Aorta (tissue), 5 donors: ENCODE measurements at regions not wholly inside any gene's neighbourhood (a gene's known extent, or its start where the extent isn't known, plus 50 kb on each side); places are given as distances from the start of the nearest gene placed in this dataset.
A peak's percentile ranks its signal among the peaks of the same experiment; 100 is the strongest.

Experiments used
- ATAC-seq: fragments of 200-7000 bp; cut with Tn5 transposase; one replicate; pipeline ENCODE4 v1.9.1; 2022; ENCODE audit warnings: moderate library complexity; ENCODE audit not compliant: low FRiP score
- DNase-seq, 2 donors: peaks; one replicate each; pipeline ENCODE4 v3.0.0-alpha.2; 2020
- H3K27ac ChIP-seq, 2 donors: one replicate each; pipeline ENCODE4 v1.5.1; 2013; ENCODE audit warnings: low read length in 2 of 2, mild to moderate bottlenecking in 2 of 2, moderate library complexity in 2 of 2, control low read depth in 1 of 2, inconsistent platforms in 1 of 2, low read depth in 1 of 2
- H3K27me3 ChIP-seq, 2 donors: one replicate each; pipeline ENCODE4 v1.6.1; 2013; ENCODE audit warnings: control low read depth in 1 of 2, low read length in 1 of 2, mild to moderate bottlenecking in 1 of 2, moderate library complexity in 1 of 2; ENCODE audit not compliant: insufficient read depth in 2 of 2, control insufficient read depth in 1 of 2
- H3K36me3 ChIP-seq, 2 donors: one replicate each; pipeline ENCODE4 v1.6.1; 2013; ENCODE audit warnings: control low read depth in 1 of 2, low read length in 1 of 2, mild to moderate bottlenecking in 1 of 2; ENCODE audit not compliant: insufficient read depth in 2 of 2, control insufficient read depth in 1 of 2
- H3K4me1 ChIP-seq, 2 donors: one replicate each; pipeline ENCODE4 v1.6.1; 2013; ENCODE audit warnings: low read length in 2 of 2, control low read depth in 1 of 2, mild to moderate bottlenecking in 1 of 2, moderate library complexity in 1 of 2; ENCODE audit not compliant: insufficient read depth in 2 of 2, control insufficient read depth in 1 of 2
- H3K4me3 ChIP-seq, 2 donors: one replicate each; pipeline ENCODE4 v1.5.1; 2013; ENCODE audit warnings: low read length in 2 of 2, control low read depth in 1 of 2, mild to moderate bottlenecking in 1 of 2
- H3K9me3 ChIP-seq: one replicate; pipeline ENCODE4 v1.6.1; 2013; ENCODE audit warnings: mild to moderate bottlenecking, low read length; ENCODE audit not compliant: control insufficient read depth
- WGBS, 2 donors: extraction: QIAGEN DNeasy Blood & Tissue Kit; methylation state at CpG; one replicate each; pipeline ENCODE4 v1.1.7; 2013; 5-methylcytosine and 5-hydroxymethylcytosine counted together
- intact Hi-C, 2 donors: fragments of 100-400 bp; cut with DNase I; formaldehyde crosslinking; loops; one replicate each; pipeline versions ENCODE4 v1.14.2 to v1.15.0; 2022
- donor health status: healthy with polysubstance abuse.
- donor health status: Bipolar disorder and iron deficiency.
- donor health status: DM: no; HTN: no; CAD: no.
- donor health status: DM: no; HTN: no; CAD: no.
- donor health status: DM: yes; HTN: yes; CAD: no.

DNA sequence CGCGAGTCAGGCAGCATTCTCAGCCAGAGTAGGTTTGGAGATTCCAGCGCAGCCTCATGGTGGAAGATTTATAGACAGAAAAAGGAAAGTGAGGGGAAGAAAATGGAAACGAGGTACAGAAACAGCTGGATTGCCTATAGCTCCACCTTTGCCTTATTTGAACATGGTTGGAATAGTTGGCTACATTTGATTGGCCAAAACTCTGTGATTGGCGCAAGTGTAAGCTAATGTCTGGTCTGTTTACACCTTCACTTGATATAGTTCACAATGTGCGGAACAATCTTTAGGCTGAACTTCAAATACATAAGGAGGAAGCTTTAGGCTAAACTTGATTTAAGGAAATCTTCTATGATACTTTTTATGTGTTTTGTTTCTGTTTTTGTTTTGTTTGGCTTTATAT is 1191.9 kb downstream of the NSUN3 start:
- peaks cover 2% of the 10 kb centered on the region for H3K9me3 ChIP-seq
- DNase-seq, result no peak
- intact Hi-C loops, result no loop called here
- no peak overlapping the region for H3K27ac ChIP-seq
- H3K4me3 ChIP-seq, result no peak overlapping the region
- ATAC-seq, result no peak
- 86% methylated on average over 6 of the region's 6 CpGs for WGBS, 2 donors
- no peaks in the 10 kb centered on the region for H3K4me1 ChIP-seq
- H3K36me3 ChIP-seq, result no peaks in the 10 kb centered on the region
- H3K27me3 ChIP-seq, result no peaks in the 10 kb centered on the region

DNA sequence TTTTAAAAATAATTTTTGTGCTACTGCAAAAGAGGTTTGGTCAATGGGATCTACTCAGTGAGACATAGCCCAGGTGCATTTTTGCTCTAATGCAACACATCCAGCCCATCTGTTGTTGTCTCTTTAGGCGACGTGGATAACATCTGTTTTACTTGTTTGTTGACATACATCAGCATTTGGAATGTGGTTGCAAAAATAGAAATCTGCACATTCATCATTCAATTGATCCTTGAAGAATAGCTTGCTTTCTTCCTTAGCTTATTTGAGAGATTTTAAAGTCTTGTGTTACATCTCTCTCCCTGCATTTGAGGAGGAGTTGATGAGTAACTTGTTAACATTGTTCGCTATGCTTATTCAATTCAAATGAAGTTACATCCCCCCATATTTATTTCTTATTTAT is 1202.3 kb downstream of the NSUN3 start:
- Histone ChIP-seq H3K27me3 (no peaks in the 10 kb centered on the region), H3K4me3 (no peak overlapping the region), H3K9me3 (peaks cover 2% of the 10 kb centered on the region), H3K36me3 (no peaks in the 10 kb centered on the region), H3K27ac (no peak overlapping the region), H3K4me1 (no peaks in the 10 kb centered on the region)
- 43 to 53% methylated on average over 3 of the region's 3 CpGs for WGBS, 2 donors
- ATAC-seq (no peak), DNase-seq (no peak)
- intact Hi-C loops, result no loop called here

DNA sequence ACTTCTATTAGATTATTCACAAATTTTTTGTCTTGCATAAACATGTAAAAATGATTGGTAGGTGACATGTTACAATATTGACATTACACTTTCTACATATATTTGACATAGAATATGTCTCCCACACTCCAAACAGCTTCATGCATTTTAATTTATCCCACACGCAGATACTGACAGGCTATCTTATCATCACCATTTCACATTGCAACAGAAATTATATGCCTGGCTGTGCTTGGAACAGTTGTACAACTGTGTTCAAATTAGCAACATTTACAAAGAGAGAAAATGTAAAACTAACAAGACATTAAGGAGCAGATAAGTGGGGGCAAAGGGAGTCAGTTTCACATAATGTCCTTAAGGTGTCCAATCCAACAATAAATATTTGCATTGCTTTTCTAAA is 1208.5 kb downstream of the NSUN3 start:
- intact Hi-C loops, result no loop called here

DNA sequence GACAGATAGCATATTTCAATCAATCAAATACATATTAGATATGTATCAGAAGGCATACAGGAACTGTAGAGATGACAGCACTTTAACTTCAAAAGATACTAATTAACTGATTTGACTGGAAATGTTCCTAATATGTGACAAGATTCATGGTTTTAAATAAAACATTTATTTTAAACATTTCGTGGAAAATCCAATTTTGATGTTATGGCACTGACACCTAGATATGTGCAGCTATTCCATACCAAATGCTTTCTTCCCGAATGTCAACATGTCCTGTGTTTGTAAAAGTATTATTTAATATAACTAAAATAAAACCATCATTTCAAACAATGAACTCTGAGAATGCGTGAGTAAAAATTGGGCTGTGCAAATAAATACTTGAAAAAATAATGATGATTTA is 1209.3 kb downstream of the NSUN3 start:
- intact Hi-C loops, result no loop called here
- Histone ChIP-seq H3K27me3 (no peaks in the 10 kb centered on the region), H3K4me3 (no peak overlapping the region), H3K4me1 (no peaks in the 10 kb centered on the region), H3K27ac (no peak overlapping the region), H3K9me3 (peaks cover 2% of the 10 kb centered on the region), H3K36me3 (no peaks in the 10 kb centered on the region)
- DNase-seq (no peak), ATAC-seq (no peak)
- 72 to 79% methylated on average over 3 of the region's 3 CpGs for WGBS, 2 donors

More for the DNA sequence above, 1208.5 kb downstream of the NSUN3 start:
- 35 to 39% methylated on average over 1 of the region's 1 CpG for WGBS, 2 donors
- H3K36me3 ChIP-seq, result no peaks in the 10 kb centered on the region
- peaks cover 2% of the 10 kb centered on the region for H3K9me3 ChIP-seq
- H3K27ac ChIP-seq, result no peak overlapping the region
- H3K27me3 ChIP-seq, result no peaks in the 10 kb centered on the region
- DNase-seq (no peak), ATAC-seq (no peak)
- no peaks in the 10 kb centered on the region for H3K4me1 ChIP-seq
- no peak overlapping the region for H3K4me3 ChIP-seq

DNA sequence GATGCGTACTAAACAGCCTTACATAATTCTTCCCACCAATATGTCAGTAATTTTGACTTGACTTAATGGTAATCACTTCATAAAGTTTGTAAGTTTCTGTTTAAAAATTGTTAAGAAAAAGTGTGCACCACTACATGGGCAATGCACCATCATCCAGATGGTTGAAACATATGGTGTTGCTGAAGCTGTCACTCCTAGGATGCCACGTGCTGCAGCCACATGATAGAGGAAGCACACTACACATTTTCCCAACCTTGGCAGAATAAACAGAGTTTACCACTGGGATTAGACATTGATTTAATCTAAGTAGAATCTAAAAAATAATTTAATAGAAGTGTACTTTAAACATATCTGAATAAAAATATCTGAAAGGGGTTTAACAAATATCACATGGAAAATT is 1209.9 kb downstream of the NSUN3 start:
- Histone ChIP-seq H3K27ac (no peak overlapping the region), H3K9me3 (peaks cover 2% of the 10 kb centered on the region), H3K4me1 (no peaks in the 10 kb centered on the region), H3K4me3 (no peak overlapping the region), H3K36me3 (no peaks in the 10 kb centered on the region), H3K27me3 (no peaks in the 10 kb centered on the region)
- WGBS, 2 donors, result 59 to 76% methylated on average over 2 of the region's 2 CpGs
- ATAC-seq (no peak), DNase-seq (no peak)
- intact Hi-C loops, result no loop called here

DNA sequence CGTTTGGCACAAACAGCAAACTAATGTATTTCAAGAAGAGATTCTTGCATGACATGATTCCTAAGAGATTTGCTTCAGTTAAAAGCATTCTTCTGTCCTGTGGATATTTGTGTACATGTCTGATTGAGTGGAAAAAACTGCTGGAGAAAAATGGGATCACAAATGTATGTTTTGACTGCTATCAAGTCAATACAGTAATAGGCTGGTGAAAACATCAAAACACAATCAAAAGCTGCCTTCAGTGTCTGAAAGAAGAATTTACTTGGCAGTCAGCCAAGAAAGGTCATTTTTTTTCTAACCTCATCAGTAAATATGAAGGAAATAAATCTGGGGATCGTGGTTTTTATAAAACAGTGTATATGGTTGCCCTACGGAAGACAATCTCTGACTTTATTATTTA is 1214.8 kb downstream of the NSUN3 start:
- WGBS, 2 donors, result 34 to 52% methylated on average over 3 of the region's 3 CpGs
- H3K4me1 ChIP-seq, result no peaks in the 10 kb centered on the region
- DNase-seq (no peak), ATAC-seq (no peak)
- no peaks in the 10 kb centered on the region for H3K9me3 ChIP-seq
- H3K4me3 ChIP-seq, result no peak overlapping the region
- no peaks in the 10 kb centered on the region for H3K27me3 ChIP-seq
- intact Hi-C loops, result no loop called here
- H3K36me3 ChIP-seq, result no peaks in the 10 kb centered on the region
- no peak overlapping the region for H3K27ac ChIP-seq

DNA sequence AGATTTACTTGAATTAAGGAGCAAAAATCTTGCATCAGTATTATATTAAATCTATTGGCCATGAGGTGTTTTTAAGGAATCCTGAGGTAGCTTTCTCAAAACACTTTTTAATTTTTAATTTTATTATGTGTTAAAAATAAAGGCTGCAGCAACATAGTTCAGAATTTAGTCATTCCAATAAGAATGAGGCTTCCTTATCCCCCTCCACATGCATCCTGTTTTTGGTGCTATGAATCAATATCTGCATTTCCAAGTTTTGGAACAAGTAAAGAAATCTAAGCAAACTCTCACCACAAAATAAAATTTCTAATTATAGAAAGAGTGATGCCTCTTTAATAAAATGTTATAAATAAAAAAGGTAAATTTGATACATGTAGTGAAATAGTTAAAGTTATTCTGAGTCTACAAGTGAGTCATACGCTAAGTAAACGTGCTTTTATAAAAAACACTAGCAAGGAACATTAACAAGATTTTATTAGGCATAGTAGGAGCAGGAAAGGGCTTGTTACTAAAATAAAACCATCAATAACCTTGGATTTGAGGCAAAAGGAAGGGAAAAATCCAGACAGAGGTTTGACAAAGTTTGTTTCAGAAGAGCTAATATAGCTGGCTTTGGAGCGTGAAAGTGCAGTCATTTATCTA is 1218.0 kb downstream of the NSUN3 start:
- ATAC-seq (no peak), DNase-seq (no peak)
- Histone ChIP-seq H3K27ac (no peak overlapping the region), H3K27me3 (no peaks in the 10 kb centered on the region), H3K4me3 (peak overlapping the region in 1 of 2 donors; percentile 10), H3K36me3 (no peaks in the 10 kb centered on the region), H3K9me3 (no peaks in the 10 kb centered on the region), H3K4me1 (no peaks in the 10 kb centered on the region)
- intact Hi-C loops, result no loop called here
- 4 to 8% methylated on average over 3 of the region's 3 CpGs for WGBS, 2 donors

DNA sequence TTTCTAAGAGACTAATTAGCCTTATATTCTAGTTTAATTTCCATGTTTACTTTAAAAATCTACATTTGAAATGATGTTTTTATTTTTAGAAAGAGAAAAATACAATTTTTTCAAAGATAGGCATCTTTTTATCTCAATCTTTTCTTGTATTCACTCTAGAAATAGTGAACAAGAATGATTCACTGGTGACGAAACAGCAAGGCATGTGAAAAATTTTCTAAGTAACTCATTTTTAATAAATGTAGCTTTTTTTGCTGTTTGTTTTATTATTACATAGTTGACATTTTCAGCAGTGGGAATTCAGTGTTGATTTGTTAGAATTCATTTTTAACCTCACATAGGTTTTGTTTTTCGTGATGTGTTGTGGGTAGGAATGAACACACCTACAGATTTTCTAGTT is 1226.4 kb downstream of the NSUN3 start:
- 13 to 17% methylated on average over 2 of the region's 2 CpGs for WGBS, 2 donors
- Histone ChIP-seq H3K4me1 (no peaks in the 10 kb centered on the region), H3K36me3 (no peaks in the 10 kb centered on the region), H3K27me3 (no peaks in the 10 kb centered on the region), H3K27ac (no peak overlapping the region), H3K9me3 (no peaks in the 10 kb centered on the region), H3K4me3 (no peak overlapping the region)
- ATAC-seq (no peak), DNase-seq (no peak)
- intact Hi-C loops, result no loop called here

DNA sequence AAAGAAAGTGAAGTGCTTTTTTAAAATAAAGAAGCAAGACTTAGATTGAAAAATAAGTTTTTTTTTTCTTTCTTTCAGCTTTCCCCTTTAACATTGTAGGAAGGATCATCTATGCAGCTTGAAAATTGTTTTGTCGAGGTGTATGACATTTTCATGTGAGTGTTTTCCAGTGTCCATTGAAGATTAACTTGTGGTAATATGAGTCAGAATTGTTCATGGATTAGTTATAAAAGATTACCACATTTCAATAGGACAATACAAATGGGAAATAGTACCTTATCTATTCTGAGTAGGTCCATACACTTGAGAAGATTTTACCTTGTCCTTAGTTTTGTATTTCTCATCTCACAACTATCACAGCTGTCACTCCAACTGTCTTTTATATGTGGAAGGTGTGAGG is 1234.7 kb downstream of the NSUN3 start:
- DNase-seq (no peak), ATAC-seq (no peak)
- Histone ChIP-seq H3K4me1 (peaks cover 0 to 1% of the 10 kb centered on the region in 2 donors), H3K4me3 (no peak overlapping the region), H3K27me3 (no peaks in the 10 kb centered on the region), H3K36me3 (no peaks in the 10 kb centered on the region), H3K27ac (no peak overlapping the region), H3K9me3 (no peaks in the 10 kb centered on the region)
- intact Hi-C loops, result no loop called here
- WGBS, 2 donors, result 85 to 91% methylated on average over 1 of the region's 1 CpG
